Panc1 (cell line): ENCODE measurements at regions not wholly inside any gene's neighbourhood (a gene's known extent, or its start where the extent isn't known, plus 50 kb on each side); places are given as distances from the start of the nearest gene placed in this dataset.

ENCODE experiments used
- ATAC-seq: fragments of 200-7000 bp; cut with Tn5 transposase; 2 replicates; pipeline ENCODE4 v1.9.1; 2020; ENCODE audit warnings: mild to moderate bottlenecking, moderate library complexity
- BruUV-seq: library from RNA; stranded (reverse); fragments of 400-500 nt; replicated peaks from 2 replicates; lab custom pipeline; 2021; lab: Mats Ljungman, UMichigan
- CTCF ChIA-PET: fragments of 300-600 bp; sonication (Branson Sonifier 250); formaldehyde crosslinking; loops from one replicate; lab custom pipeline; 2022; ENCODE audit warnings: antibody characterized with exemption; lab: Charles Lee
- POLR2A ChIA-PET: fragments of 300-600 bp; sonication (Branson Sonifier 250); formaldehyde crosslinking; loops from one replicate; lab custom pipeline; 2022; ENCODE audit warnings: antibody characterized with exemption; lab: Charles Lee
- DNase-seq: peaks from one replicate; pipeline ENCODE4 v3.0.0-alpha.2; 2010; ENCODE audit warnings: low read depth, low spot score
- H3K27ac ChIP-seq: 2 replicates; pipeline ENCODE4 v1.5.1; 2011; ENCODE audit warnings: mild to moderate bottlenecking, low read length, inconsistent platforms
- H3K27me3 ChIP-seq: fragments of 200-500 bp; sonication (Bioruptor generic); 2 replicates; pipeline ENCODE4 v1.6.0; 2014; ENCODE audit warnings: low read length, inconsistent platforms; ENCODE audit not compliant: control insufficient read depth, insufficient read depth
- H3K36me3 ChIP-seq: fragments of 200-500 bp; sonication (Bioruptor generic); 2 replicates; pipeline ENCODE4 v1.5.1; 2014; ENCODE audit warnings: inconsistent platforms, mild to moderate bottlenecking, low read length, moderate library complexity; ENCODE audit not compliant: control insufficient read depth, insufficient read depth
- H3K4me1 ChIP-seq: 2 replicates; pipeline ENCODE4 v1.5.1; 2011; ENCODE audit warnings: inconsistent platforms, mild to moderate bottlenecking, low read length, moderate library complexity; ENCODE audit not compliant: control insufficient read depth, insufficient read depth
- H3K4me3 ChIP-seq, 2 experiments: 2 replicates each; pipeline ENCODE4 v1.5.1; 2011 to 2012; ENCODE audit warnings: low read depth in 2 of 2, low read length in 2 of 2, mild to moderate bottlenecking in 2 of 2, inconsistent platforms in 1 of 2, moderate library complexity in 1 of 2
- H3K9me3 ChIP-seq: fragments of 200-500 bp; sonication (Bioruptor generic); 2 replicates; pipeline ENCODE4 v1.5.1; 2014; ENCODE audit warnings: low read depth, mild to moderate bottlenecking, inconsistent platforms, low read length, moderate library complexity; ENCODE audit not compliant: control insufficient read depth, insufficient read depth
- POLR2AphosphoS5 ChIP-seq: IDR thresholded peaks from 2 replicates; pipeline ENCODE4 v1.6.1; 2012; ENCODE audit warnings: mild to moderate bottlenecking, low read depth, low read length, moderate library complexity
- SIN3A ChIP-seq: IDR thresholded peaks from 2 replicates; pipeline ENCODE4 v1.6.1; 2012; ENCODE audit warnings: low read depth, mild to moderate bottlenecking, low read length, moderate library complexity, borderline replicate concordance; ENCODE audit not compliant: insufficient read depth
- TCF7L2 ChIP-seq: IDR thresholded peaks from 2 replicates; pipeline ENCODE4 v1.6.1; 2011; ENCODE audit warnings: mild to moderate bottlenecking, low read depth, low read length, inconsistent platforms
- in situ Hi-C: cut with HindIII; loops from 2 replicates; pipeline ENCODE4 v1.10.0; 2016; ENCODE audit warnings: low sequenced_read_pairs, low pct_unique_long_range_greater_than_20kb
- intact Hi-C: fragments of 100-400 bp; cut with micrococcal nuclease; formaldehyde crosslinking; loops from one replicate; pipeline ENCODE4 v1.10.0; 2022; ENCODE audit not compliant: unreplicated experiment
- TF ChIP-seq, protein P1 (sequence below), 2 experiments: IDR thresholded peaks; 2 replicates each; pipeline ENCODE4 v1.6.1; 2011 to 2012; ENCODE audit warnings: low read depth in 2 of 2, control low read depth in 1 of 2, low read length in 1 of 2, mild to moderate bottlenecking in 1 of 2, moderate library complexity in 1 of 2; ENCODE audit not compliant: insufficient read depth in 1 of 2
- TF ChIP-seq, protein P2 (sequence below): fragments of 450-650 bp; IDR thresholded peaks from 2 replicates; pipeline ENCODE4 v1.5.1; 2017; ENCODE audit warnings: mild to moderate bottlenecking

DNA sequence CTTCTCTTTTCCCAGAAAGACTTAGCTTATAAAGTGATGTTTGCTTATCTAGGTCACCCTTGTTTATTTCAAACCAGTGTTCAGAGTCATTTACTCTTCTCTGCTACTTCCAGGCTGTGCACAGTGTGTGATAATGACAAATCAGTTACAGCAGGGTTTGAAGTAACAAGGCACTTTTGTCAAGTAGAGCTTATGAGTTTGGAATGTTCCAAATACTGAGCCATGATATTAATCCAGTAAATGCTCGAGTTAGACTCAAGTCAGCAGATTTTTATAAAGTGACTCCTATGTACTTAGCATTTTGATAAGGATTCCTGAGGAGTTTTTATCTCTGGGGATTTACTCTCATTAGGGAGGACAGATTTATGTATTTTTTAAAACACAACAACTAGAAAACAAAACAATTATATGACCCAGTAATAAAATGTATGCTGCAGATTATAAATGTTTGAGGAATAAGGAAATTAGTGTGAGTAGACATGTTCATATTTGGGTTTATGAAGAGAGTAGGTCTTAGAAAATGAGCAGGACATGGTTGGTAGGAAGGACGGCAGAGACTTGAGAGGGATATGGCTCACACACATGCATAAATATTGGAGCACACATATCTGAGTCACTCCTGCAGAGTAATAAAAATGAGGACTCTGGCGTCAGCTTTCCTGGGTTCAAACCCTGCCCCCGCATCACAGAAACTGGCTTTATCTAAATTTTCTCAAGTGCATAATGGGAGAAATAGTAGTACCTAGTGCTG, 271.2 kb downstream of the FBXO8 start:
- POLR2A ChIA-PET, result no interaction called here
- H3K9me3 ChIP-seq, result no peaks in the 10 kb centered on the region
- no TSS peak for BruUV-seq

DNA sequence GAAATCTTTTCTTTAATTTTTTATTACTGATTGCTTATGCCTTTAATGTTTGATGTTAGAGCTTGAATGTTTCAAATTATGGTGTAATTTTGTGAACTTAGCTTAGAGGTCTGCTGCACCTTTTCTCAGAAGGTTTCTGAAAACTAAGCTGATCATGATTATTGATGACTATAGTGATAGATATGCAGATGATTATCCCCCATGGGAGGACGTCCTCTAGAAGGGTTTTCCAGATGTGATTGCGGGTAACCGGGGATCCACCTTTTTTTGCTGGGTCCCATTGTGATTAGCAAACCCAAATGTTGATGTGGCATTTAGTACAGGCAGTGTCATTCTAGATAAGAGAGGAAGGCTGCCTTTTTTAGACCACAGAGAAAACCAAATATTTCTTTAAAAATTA, 272.9 kb downstream of the FBXO8 start:
- H3K9me3 ChIP-seq, result no peaks in the 10 kb centered on the region
- no peaks in the 10 kb centered on the region for H3K4me1 ChIP-seq
- no peaks in the 10 kb centered on the region for H3K36me3 ChIP-seq
- ChIA-PET CTCF (no interaction called here), POLR2A (no interaction called here)
- no TSS peak for BruUV-seq
- ATAC-seq (no peak), DNase-seq (no peak)
- TF ChIP-seq SIN3A (no peak), POLR2AphosphoS5 (no peak), TCF7L2 (no peak)
- TF ChIP-seq, protein P1, sequence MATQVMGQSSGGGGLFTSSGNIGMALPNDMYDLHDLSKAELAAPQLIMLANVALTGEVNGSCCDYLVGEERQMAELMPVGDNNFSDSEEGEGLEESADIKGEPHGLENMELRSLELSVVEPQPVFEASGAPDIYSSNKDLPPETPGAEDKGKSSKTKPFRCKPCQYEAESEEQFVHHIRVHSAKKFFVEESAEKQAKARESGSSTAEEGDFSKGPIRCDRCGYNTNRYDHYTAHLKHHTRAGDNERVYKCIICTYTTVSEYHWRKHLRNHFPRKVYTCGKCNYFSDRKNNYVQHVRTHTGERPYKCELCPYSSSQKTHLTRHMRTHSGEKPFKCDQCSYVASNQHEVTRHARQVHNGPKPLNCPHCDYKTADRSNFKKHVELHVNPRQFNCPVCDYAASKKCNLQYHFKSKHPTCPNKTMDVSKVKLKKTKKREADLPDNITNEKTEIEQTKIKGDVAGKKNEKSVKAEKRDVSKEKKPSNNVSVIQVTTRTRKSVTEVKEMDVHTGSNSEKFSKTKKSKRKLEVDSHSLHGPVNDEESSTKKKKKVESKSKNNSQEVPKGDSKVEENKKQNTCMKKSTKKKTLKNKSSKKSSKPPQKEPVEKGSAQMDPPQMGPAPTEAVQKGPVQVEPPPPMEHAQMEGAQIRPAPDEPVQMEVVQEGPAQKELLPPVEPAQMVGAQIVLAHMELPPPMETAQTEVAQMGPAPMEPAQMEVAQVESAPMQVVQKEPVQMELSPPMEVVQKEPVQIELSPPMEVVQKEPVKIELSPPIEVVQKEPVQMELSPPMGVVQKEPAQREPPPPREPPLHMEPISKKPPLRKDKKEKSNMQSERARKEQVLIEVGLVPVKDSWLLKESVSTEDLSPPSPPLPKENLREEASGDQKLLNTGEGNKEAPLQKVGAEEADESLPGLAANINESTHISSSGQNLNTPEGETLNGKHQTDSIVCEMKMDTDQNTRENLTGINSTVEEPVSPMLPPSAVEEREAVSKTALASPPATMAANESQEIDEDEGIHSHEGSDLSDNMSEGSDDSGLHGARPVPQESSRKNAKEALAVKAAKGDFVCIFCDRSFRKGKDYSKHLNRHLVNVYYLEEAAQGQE (IDR thresholded peaks at IDR 0.05; ENCODE audit: insufficient read depth in 1 of 2, low read depth in 2 of 2, low read length in 1 of 2), result no peak
- TF ChIP-seq, protein P2, sequence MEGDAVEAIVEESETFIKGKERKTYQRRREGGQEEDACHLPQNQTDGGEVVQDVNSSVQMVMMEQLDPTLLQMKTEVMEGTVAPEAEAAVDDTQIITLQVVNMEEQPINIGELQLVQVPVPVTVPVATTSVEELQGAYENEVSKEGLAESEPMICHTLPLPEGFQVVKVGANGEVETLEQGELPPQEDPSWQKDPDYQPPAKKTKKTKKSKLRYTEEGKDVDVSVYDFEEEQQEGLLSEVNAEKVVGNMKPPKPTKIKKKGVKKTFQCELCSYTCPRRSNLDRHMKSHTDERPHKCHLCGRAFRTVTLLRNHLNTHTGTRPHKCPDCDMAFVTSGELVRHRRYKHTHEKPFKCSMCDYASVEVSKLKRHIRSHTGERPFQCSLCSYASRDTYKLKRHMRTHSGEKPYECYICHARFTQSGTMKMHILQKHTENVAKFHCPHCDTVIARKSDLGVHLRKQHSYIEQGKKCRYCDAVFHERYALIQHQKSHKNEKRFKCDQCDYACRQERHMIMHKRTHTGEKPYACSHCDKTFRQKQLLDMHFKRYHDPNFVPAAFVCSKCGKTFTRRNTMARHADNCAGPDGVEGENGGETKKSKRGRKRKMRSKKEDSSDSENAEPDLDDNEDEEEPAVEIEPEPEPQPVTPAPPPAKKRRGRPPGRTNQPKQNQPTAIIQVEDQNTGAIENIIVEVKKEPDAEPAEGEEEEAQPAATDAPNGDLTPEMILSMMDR, result no peak
- in situ Hi-C loops (no loop called here), intact Hi-C loops (no loop called here)
- no peak overlapping the region for H3K27ac ChIP-seq
- no peaks in the 10 kb centered on the region for H3K27me3 ChIP-seq
- no peak overlapping the region for H3K4me3 ChIP-seq

More for the DNA sequence above, 271.2 kb downstream of the FBXO8 start:
- Histone ChIP-seq H3K27me3 (no peaks in the 10 kb centered on the region), H3K4me3 (no peak overlapping the region), H3K4me1 (no peaks in the 10 kb centered on the region), H3K36me3 (no peaks in the 10 kb centered on the region), H3K27ac (no peak overlapping the region)
- no peak for ATAC-seq
- DNase-seq, result no peak
- in situ Hi-C loops (no loop called here), intact Hi-C loops (no loop called here)
- no peak for TF ChIP-seq TCF7L2
- CTCF ChIA-PET, result no interaction called here

DNA sequence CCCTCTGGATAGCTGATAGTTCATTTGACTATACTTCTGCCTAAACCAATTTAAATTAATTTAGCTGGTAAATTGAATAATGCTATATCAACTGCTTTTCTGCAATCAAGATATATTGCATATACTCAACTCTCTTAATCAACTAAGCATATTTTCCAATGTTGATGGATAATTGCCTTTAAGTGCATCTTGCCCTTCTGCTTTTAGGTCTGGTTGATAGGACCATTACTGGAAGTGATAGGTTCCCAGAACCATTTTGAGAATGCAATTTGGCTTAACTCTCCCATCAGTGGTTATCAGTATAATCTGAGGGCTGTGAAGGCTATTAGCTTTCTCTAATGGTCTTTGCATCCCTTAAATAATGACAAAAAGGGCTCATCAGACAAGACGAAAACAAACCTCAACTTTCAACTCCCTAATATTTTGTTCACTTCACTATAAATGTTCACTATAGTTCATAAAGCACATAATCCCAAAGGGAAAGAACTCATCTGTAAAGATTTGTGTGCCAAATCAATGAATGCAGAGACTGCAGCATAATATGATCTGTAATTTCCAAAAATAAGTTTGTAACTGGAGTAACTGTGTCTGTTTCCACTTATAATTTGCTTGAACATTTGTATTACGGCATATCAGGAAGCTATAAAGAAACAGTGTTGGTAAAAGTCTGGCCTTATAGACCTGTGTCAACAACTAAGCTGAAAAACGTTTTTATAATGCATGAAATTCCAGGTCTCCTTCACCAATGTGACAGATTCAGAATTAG, 273.6 kb downstream of the FBXO8 start:
- TF ChIP-seq POLR2AphosphoS5, result no peak
- TF ChIP-seq, protein P1 (IDR thresholded peaks at IDR 0.05; ENCODE audit: insufficient read depth in 1 of 2, low read depth in 2 of 2, low read length in 1 of 2), result no peak
- TF ChIP-seq, protein P2, result no peak
- no peak for TF ChIP-seq TCF7L2
- no peak for TF ChIP-seq SIN3A
- ChIA-PET CTCF (no interaction called here), POLR2A (no interaction called here)
- no TSS peak for BruUV-seq
- H3K36me3 ChIP-seq, result no peaks in the 10 kb centered on the region
- in situ Hi-C loops, result no loop called here
- H3K27ac ChIP-seq, result no peak overlapping the region
- no peaks in the 10 kb centered on the region for H3K9me3 ChIP-seq
- H3K4me1 ChIP-seq, result no peaks in the 10 kb centered on the region
- no peak for ATAC-seq
- H3K4me3 ChIP-seq, result no peak overlapping the region
- H3K27me3 ChIP-seq, result no peaks in the 10 kb centered on the region
- DNase-seq, result no peak
- intact Hi-C loops, result no loop called here
